PC-9 (cell line): ENCODE measurements at regions not wholly inside any gene's neighbourhood (a gene's known extent, or its start where the extent isn't known, plus 50 kb on each side); places are given as distances from the start of the nearest gene placed in this dataset.

ENCODE experiments used
- BruUV-seq: library from RNA; stranded (reverse); fragments of 400-500 nt; replicated peaks from 2 replicates; lab custom pipeline; 2021; lab: Mats Ljungman, UMichigan
- CTCF ChIA-PET: fragments of 300-600 bp; sonication (Branson Sonifier 250); formaldehyde crosslinking; loops from one replicate; lab custom pipeline; 2022; ENCODE audit warnings: antibody characterized with exemption; lab: Charles Lee
- POLR2A ChIA-PET: fragments of 300-600 bp; sonication (Branson Sonifier 250); formaldehyde crosslinking; loops from one replicate; lab custom pipeline; 2022; ENCODE audit warnings: antibody characterized with exemption; ENCODE audit not compliant: unreplicated experiment; lab: Charles Lee
- DNase-seq, 2 experiments: peaks; one replicate each; pipeline versions ENCODE4 v3.0.0 to v3.0.0-alpha.2; 2015 to 2022; ENCODE audit warnings: mixed read lengths in 1 of 2
- H2AFZ ChIP-seq: fragments of 200-600 bp; sonication (generic); 2 replicates; pipeline ENCODE4 v1.8.1; 2017; ENCODE audit warnings: antibody characterized with exemption
- H3F3A ChIP-seq: fragments of 200-600 bp; sonication (generic); 2 replicates; pipeline ENCODE4 v1.8.1; 2017; ENCODE audit warnings: antibody characterized with exemption, mild to moderate bottlenecking, low read depth; ENCODE audit not compliant: insufficient read depth
- H3K27ac ChIP-seq: fragments of 200-600 bp; sonication (generic); 2 replicates; pipeline ENCODE4 v1.6.1; 2016; ENCODE audit warnings: mixed run types
- H3K27me3 ChIP-seq: fragments of 200-600 bp; sonication (generic); 2 replicates; pipeline ENCODE4 v1.6.1; 2016; ENCODE audit warnings: low read depth, mixed run types; ENCODE audit not compliant: insufficient read depth
- H3K36me3 ChIP-seq: fragments of 200-600 bp; sonication (generic); 2 replicates; pipeline ENCODE4 v1.6.1; 2016; ENCODE audit warnings: low read depth, mixed run types
- H3K4me1 ChIP-seq: fragments of 200-600 bp; sonication (generic); replicated peaks from 2 replicates; pipeline ENCODE4 v1.6.1; 2016; ENCODE audit warnings: mixed run types; ENCODE audit not compliant: insufficient read depth
- H3K4me2 ChIP-seq: fragments of 200-600 bp; sonication (generic); 2 replicates; pipeline ENCODE4 v1.6.1; 2017; ENCODE audit warnings: mixed run types
- H3K4me3 ChIP-seq: fragments of 200-600 bp; sonication (generic); 2 replicates; pipeline ENCODE4 v1.6.1; 2016; ENCODE audit warnings: mixed run types
- H3K79me2 ChIP-seq: fragments of 200-600 bp; sonication (generic); 2 replicates; pipeline ENCODE4 v1.6.1; 2017; ENCODE audit warnings: low read depth, mixed run types
- H3K9me2 ChIP-seq: fragments of 200-600 bp; sonication (generic); 2 replicates; pipeline ENCODE4 v1.8.1; 2017; ENCODE audit warnings: mild to moderate bottlenecking; ENCODE audit not compliant: insufficient read depth
- H3K9me3 ChIP-seq: fragments of 200-600 bp; sonication (generic); 2 replicates; pipeline ENCODE4 v1.8.1; 2016; ENCODE audit warnings: low read depth; ENCODE audit not compliant: insufficient read depth
- H4K20me1 ChIP-seq: fragments of 200-600 bp; sonication (generic); 2 replicates; pipeline ENCODE4 v1.8.1; 2017; ENCODE audit not compliant: insufficient read depth
- CTCF ChIP-seq: fragments of 200-600 bp; sonication (generic); conservative IDR thresholded peaks from 2 replicates; pipeline ENCODE4 v1.6.1; 2017; ENCODE audit warnings: mixed run types, antibody characterized with exemption, mild to moderate bottlenecking, moderate library complexity
- EZH2 ChIP-seq: fragments of 200-600 bp; sonication (generic); IDR thresholded peaks from 2 replicates; pipeline ENCODE4 v1.8.0; 2017; ENCODE audit warnings: antibody characterized with exemption, low read depth
- intact Hi-C: fragments of 100-400 bp; cut with micrococcal nuclease; formaldehyde crosslinking; loops from one replicate; pipeline ENCODE4 v1.10.0; 2022; ENCODE audit not compliant: unreplicated experiment

- no peaks in the 10 kb centered on the region for H3F3A ChIP-seq
- DNase-seq = no peak
- POLR2A ChIA-PET = interaction anchor here (0.6 kb wide), 1 partner anchor 183 kb away, joined by 3 read pairs; no protein-coding TSS in a partner anchor
- no peak overlapping the region for H3K4me3 ChIP-seq
- H3K27me3 ChIP-seq = no peaks in the 10 kb centered on the region
- H3K27ac ChIP-seq = no peak overlapping the region
- H3K4me2 ChIP-seq = no peak overlapping the region
- no peak overlapping the region for H2AFZ ChIP-seq
- intact Hi-C loops = no loop called here
- no peaks in the 10 kb centered on the region for H3K79me2 ChIP-seq
- H3K9me3 ChIP-seq = no peaks in the 10 kb centered on the region; the same call in 1 of the 2 replicates
- no peaks in the 10 kb centered on the region for H3K9me2 ChIP-seq
- no peaks in the 10 kb centered on the region for H4K20me1 ChIP-seq
- H3K4me1 ChIP-seq = no peaks in the 10 kb centered on the region
- CTCF ChIA-PET = no interaction called here
- TF ChIP-seq EZH2 = no peak
- TF ChIP-seq CTCF = no peak
- H3K36me3 ChIP-seq = no peaks in the 10 kb centered on the region
- BruUV-seq = no TSS peak
Observed at GRCh38 chr3:29088579-29088978, 192.3 kb upstream of the RBMS3 start.

- intact Hi-C loops = no loop called here
Observed at GRCh38 chr3:29090912-29091597, 189.8 kb upstream of the RBMS3 start.

GRCh38 chr3:29091599-29092189 lies 189.2 kb upstream of the RBMS3 start:
- H3K9me3 ChIP-seq = no peaks in the 10 kb centered on the region
- BruUV-seq = no TSS peak
- no peaks in the 10 kb centered on the region for H3K36me3 ChIP-seq
- H4K20me1 ChIP-seq = no peaks in the 10 kb centered on the region
- H3K4me1 ChIP-seq = no peaks in the 10 kb centered on the region
- H3K4me3 ChIP-seq = no peak overlapping the region
- ChIA-PET POLR2A (no interaction called here), CTCF (no interaction called here)
- no peak overlapping the region for H3K4me2 ChIP-seq
- no peaks in the 10 kb centered on the region for H3K79me2 ChIP-seq
- intact Hi-C loops = no loop called here
- no peaks in the 10 kb centered on the region for H3K27me3 ChIP-seq
- H3K9me2 ChIP-seq = no peaks in the 10 kb centered on the region
- no peak overlapping the region for H2AFZ ChIP-seq
- TF ChIP-seq CTCF = no peak
- no peaks in the 10 kb centered on the region for H3F3A ChIP-seq
- H3K27ac ChIP-seq = no peak overlapping the region
- DNase-seq = no peak

More at GRCh38 chr3:29090912-29091597, 189.8 kb upstream of the RBMS3 start:
- no peak overlapping the region for H3K27ac ChIP-seq
- H3K9me2 ChIP-seq = no peaks in the 10 kb centered on the region
- no TSS peak for BruUV-seq
- no peak overlapping the region for H3K4me2 ChIP-seq
- H2AFZ ChIP-seq = no peak overlapping the region
- H3K36me3 ChIP-seq = no peaks in the 10 kb centered on the region
- POLR2A ChIA-PET = no interaction called here
- no peaks in the 10 kb centered on the region for H3F3A ChIP-seq
- no peak for DNase-seq
- H3K4me3 ChIP-seq = no peak overlapping the region
- H3K27me3 ChIP-seq = no peaks in the 10 kb centered on the region
- H3K9me3 ChIP-seq = no peaks in the 10 kb centered on the region
- CTCF ChIA-PET = no interaction called here
- no peaks in the 10 kb centered on the region for H3K79me2 ChIP-seq
- TF ChIP-seq CTCF = no peak
- no peaks in the 10 kb centered on the region for H4K20me1 ChIP-seq
- no peaks in the 10 kb centered on the region for H3K4me1 ChIP-seq
